ENCODE measurements at regions not wholly inside any gene's neighbourhood (a gene's known extent, or its start where the extent isn't known, plus 50 kb on each side); places are given as distances from the start of the nearest gene placed in this dataset.

- DNase-seq (ENCODE audit: low read depth) = no peak
Measured at GRCh38 chr12:115140981-115141655, 457.1 kb upstream of the TBX3 start.

DNA sequence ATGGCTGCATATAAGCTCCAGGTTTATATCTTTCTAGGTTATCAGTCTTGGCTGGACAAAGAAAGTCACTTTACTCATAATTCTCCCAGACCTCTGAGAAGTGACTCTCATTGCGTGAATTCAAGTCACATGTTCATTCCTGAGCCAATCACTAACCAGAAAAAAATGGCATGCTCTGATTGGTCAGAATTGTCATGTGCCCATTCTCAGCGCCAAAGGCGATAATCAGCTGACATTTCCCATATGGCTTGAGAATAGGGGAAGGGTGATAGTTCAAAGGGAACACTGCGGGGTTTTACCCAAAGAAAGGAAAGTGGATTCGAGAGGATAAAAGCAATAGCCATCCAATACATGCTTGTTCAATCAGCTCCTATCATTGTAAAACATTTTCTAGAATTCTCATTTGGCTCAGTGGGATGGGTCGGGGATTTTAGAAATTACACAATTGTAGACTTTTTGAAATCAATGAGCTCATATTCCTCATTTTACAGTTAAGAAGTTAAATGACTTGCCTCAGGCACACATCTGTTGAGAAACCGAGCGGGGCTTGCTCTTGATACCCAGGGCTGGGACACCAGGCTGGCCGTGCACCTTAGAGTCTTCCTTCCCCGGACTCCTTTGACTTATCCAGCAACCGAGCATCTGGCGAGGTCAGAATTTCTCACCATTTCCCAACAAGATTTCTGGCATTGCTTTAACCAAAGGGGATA, 454.0 kb upstream of the TBX3 start:
- DNase-seq (ENCODE audit: low read depth) = no peak

- peak; percentile 10 for DNase-seq (ENCODE audit: low read depth)
Measured at GRCh38 chr12:115135800-115136211, 451.8 kb upstream of the TBX3 start.

- no peak for DNase-seq (ENCODE audit: low read depth)
Measured at GRCh38 chr12:115134298-115134697, 450.3 kb upstream of the TBX3 start.

- DNase-seq (ENCODE audit: low read depth) = no peak
Measured at GRCh38 chr12:115132905-115133304, 448.9 kb upstream of the TBX3 start.

- peak; percentile 56 for DNase-seq (ENCODE audit: low read depth)
Measured at GRCh38 chr12:115132145-115132544, 448.2 kb upstream of the TBX3 start.

DNA sequence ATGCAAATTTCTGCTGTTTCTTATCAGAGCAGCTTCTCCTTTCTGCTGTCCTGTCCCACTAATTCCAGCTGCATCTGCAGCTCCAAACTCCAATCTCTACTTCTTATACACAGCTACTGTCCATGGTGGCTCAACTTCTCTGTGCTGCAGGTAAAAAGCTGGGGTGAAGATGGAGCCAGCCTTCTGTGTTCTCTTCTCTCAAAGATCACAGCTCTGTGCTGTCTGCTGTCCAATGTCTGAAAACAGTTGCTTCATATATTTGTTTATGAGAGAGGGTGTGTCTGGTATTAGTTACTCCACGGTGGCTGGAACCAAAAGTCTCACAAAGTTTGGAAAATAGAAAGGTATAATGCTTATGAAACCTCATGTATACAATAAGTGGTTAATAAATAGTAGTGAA, 445.8 kb upstream of the TBX3 start:
- no peak for DNase-seq (ENCODE audit: low read depth)

DNA sequence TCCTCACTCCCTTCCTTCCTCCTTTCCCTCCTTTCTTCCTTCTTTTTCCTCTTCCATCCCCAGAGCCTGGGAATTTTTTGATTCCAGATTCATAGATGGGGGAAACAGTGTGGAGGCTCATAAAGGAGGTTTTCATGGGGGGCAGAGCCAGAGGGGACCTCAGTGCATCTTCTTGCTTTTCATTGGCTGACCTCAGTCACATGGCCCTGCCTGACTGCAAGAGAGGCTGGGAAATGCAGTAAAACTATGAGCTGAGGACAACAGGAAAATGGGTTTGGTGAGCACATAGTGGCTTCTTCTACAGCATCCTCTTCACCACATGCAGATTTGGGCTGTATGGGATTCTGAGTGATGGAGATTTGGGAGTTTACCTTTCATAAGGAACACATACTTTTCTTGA, 437.1 kb upstream of the TBX3 start:
- no peak for DNase-seq (ENCODE audit: low read depth)

DNA sequence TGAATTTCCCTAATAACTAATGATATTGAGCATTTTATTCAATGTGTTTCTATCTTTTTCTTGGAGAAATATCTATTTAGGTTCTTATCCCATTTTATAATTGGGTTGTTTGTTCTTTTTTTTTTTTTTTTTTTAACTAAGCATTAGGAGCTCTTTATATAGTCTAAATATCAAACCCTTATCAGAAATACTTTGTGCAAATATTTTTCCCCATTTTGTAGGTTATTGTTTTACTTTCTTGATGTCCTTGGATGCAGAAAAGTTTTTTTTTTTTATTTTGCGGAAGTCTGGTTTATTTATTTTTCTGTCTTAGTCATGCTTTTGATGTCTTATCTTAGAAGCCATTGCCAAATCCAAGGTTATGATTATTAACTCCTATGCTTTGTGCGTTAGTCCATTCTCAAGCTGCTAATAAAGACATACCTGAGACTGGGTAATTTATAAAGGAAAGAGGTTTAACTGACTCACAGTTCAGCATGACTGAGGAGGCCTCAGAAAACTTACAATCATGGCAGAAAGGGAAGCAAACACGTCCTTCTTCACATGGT, 434.3 kb upstream of the TBX3 start:
- DNase-seq (ENCODE audit: low read depth) = no peak

GRCh38 chr12:115114140-115114539, 430.2 kb upstream of the TBX3 start:
- DNase-seq (ENCODE audit: low read depth) = no peak

DNA sequence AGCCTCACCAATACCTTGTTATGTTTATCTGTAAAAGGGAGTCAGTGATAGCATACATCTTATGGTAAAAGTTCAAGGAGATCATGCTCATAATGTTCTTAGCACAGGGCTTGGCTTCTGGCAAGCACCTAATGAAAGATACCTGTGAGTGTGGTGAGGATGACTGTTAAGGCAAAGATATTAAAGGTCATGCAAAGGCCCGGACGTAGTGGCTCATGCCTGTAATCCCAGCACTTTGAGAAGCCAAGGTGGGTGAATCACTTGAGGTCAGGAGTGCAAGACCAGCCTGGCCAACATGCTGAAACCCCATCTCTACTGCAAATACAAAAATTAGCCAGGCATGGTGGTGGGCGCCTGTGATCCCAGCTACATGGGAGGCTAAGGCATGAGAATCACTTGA, 425.9 kb upstream of the TBX3 start:
- peak; percentile 26 for DNase-seq (ENCODE audit: low read depth)

- no peak for DNase-seq (ENCODE audit: low read depth)
Measured at GRCh38 chr12:115108129-115109100, 424.4 kb upstream of the TBX3 start.

- peak; percentile 71 for DNase-seq (ENCODE audit: low read depth)
Measured at GRCh38 chr12:115103884-115104883, 420.2 kb upstream of the TBX3 start.

GRCh38 chr12:115102450-115102849, 418.5 kb upstream of the TBX3 start:
- no peak for DNase-seq (ENCODE audit: low read depth)

GRCh38 chr12:115101520-115101919, 417.5 kb upstream of the TBX3 start:
- no peak for DNase-seq (ENCODE audit: low read depth)

DNA sequence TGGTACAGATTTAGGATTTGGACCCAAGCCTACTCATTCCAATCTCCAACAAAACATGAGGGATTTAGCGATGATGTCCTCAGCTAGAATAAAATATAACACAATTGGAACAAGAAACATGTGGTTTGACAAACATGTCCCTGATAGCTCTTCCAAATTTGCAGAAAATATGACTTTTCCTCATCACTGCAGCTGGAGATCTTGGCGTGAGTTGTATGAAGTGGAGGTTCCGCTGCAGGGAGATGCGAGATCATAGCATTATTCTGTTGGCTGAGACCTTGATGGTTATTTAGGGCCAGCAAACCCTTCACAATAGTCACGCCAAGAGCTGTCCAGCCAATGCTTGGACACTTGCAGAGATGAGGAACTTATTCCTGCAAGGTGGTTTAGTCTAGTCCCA, 413.4 kb upstream of the TBX3 start:
- DNase-seq (ENCODE audit: low read depth) = no peak

DNA sequence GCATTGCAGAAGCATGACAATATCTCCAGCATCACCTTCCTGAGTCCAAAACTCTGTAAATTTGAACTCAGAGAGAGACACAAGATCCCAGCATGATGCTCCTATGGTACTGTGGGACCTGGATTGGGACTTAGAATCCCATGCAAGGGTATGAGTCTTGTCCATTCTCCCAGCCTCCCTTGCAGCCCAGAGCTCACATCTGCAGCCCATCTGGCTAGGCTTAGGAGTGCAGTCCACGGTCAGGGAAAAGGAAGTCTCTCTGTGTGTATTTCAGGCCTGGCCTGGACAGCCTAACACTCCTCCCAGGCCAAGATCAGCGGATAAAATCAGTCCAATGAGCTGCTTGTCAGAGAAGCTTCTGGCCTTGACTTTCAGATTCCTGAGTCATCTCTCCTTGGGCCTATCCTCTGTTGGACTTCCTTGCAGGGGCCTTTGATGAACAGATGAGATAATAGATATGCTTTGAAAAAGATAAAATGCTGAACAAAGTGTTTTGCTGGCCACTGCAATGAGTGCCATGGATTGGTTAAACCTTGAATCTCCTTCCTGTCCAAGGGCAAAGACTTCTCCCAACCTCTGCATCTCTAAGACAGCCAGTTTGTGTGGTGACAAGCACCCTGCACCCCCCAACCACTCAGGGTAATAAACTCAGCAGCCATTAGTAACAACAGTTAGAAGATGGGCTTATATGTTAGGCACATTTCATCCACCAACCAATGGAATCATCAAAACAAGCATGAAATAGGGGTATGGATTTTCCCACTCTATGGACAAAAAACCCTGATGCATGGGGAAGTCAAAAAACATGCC, 412.8 kb upstream of the TBX3 start:
- peak; percentile 6 for DNase-seq (ENCODE audit: low read depth)

GRCh38 chr12:115095073-115095748, 411.2 kb upstream of the TBX3 start:
- no peak for DNase-seq (ENCODE audit: low read depth)

Measured in HT1080 (cell line).